ENCODE measurements at regions not wholly inside any gene's neighbourhood (a gene's known extent, or its start where the extent isn't known, plus 50 kb on each side); places are given as distances from the start of the nearest gene placed in this dataset.

- no peak for TF ChIP-seq CTCF (IDR thresholded peaks at IDR 0.05)
- TF ChIP-seq POLR2A (IDR thresholded peaks at IDR 0.05), result no peak
Measured at GRCh38 chr13:62287764-62288163, 872.1 kb upstream of the PCDH20 start.
